HCT116 (cell line): ENCODE measurements at regions not wholly inside any gene's neighbourhood (a gene's known extent, or its start where the extent isn't known, plus 50 kb on each side); places are given as distances from the start of the nearest gene placed in this dataset.

ENCODE experiments used
- ATAC-seq: fragments of 200-7000 bp; cut with Tn5 transposase; 2 replicates; pipeline ENCODE4 v1.9.1; 2020; ENCODE audit warnings: mild to moderate bottlenecking, moderate library complexity
- BruUV-seq: library from RNA; stranded (reverse); fragments of 400-500 nt; replicated peaks from 2 replicates; lab custom pipeline; 2021; lab: Mats Ljungman, UMichigan
- CTCF ChIA-PET: fragments of 300-600 bp; sonication (Branson Sonifier 250); formaldehyde crosslinking; loops from one replicate; lab custom pipeline; 2021; ENCODE audit warnings: antibody characterized with exemption; lab: Charles Lee
- POLR2A ChIA-PET: fragments of 300-600, 350-600 bp; sonication (Branson Sonifier 250); formaldehyde crosslinking; loops from one replicate; lab custom pipeline; 2021; ENCODE audit warnings: antibody characterized with exemption; lab: Charles Lee
- RAD21 ChIA-PET, 2 experiments: fragments of 300-600 bp; sonication (Branson Sonifier 250); formaldehyde crosslinking; loops; one replicate each; lab custom pipeline; 2023; ENCODE audit warnings: low total read pairs in 2 of 2; ENCODE audit not compliant: uncharacterized antibody in 2 of 2, unreplicated experiment in 2 of 2, low non-redundant PET in 1 of 2; lab: Charles Lee
- DNase-seq: peaks from one replicate; pipeline ENCODE4 v3.0.0-alpha.2; 2010; ENCODE audit warnings: low read depth, low spot score
- H2AFZ ChIP-seq: fragments of 200-600 bp; shearing (Covaris generic), sonication (generic); 2 replicates; pipeline ENCODE4 v1.6.1; 2017; ENCODE audit warnings: low read depth, mixed run types, mixed read lengths, antibody characterized with exemption, low read length; ENCODE audit not compliant: poor library complexity, severe bottlenecking
- H3K27ac ChIP-seq: 2 replicates; pipeline ENCODE4 v1.5.1; 2012; ENCODE audit warnings: low read depth, low read length
- H3K27me3 ChIP-seq: fragments of 200-600 bp; sonication (generic); 2 replicates; pipeline ENCODE4 v1.6.1; 2016; ENCODE audit warnings: mixed run types, low read length, mixed read lengths; ENCODE audit not compliant: insufficient read depth
- H3K36me3 ChIP-seq, 2 experiments: fragments of 200-500 bp in 1 of 2; fragments of 200-600 bp in 1 of 2; sonication (Bioruptor generic) in 1 of 2; sonication (generic) in 1 of 2; 2 replicates each; pipeline versions ENCODE4 v1.5.1 to v1.6.1; 2014 to 2016; ENCODE audit warnings: low read length in 2 of 2, inconsistent platforms in 1 of 2, mixed read lengths in 1 of 2, mixed run types in 1 of 2; ENCODE audit not compliant: insufficient read depth in 2 of 2, control insufficient read depth in 1 of 2
- H3K4me1 ChIP-seq, 2 experiments: fragments of 200-600 bp in 1 of 2; sonication (generic) in 1 of 2; 2 replicates each; pipeline versions ENCODE4 v1.5.1 to v1.6.1; 2012 to 2017; ENCODE audit warnings: low read length in 2 of 2, inconsistent platforms in 1 of 2, mild to moderate bottlenecking in 1 of 2, mixed read lengths in 1 of 2, mixed run types in 1 of 2, moderate library complexity in 1 of 2; ENCODE audit not compliant: insufficient read depth in 2 of 2, control insufficient read depth in 1 of 2
- H3K4me2 ChIP-seq: fragments of 200-600 bp; sonication (generic); 2 replicates; pipeline ENCODE4 v1.6.1; 2017; ENCODE audit warnings: mixed run types, low read length, mixed read lengths
- H3K4me3 ChIP-seq, 2 experiments: fragments of 200-600 bp in 1 of 2; sonication (generic) in 1 of 2; replicated peaks in 1 of 2; 2 replicates each; pipeline ENCODE4 v1.5.1; 2011 to 2016; ENCODE audit warnings: low read length in 2 of 2, control low read depth in 1 of 2, low read depth in 1 of 2, mild to moderate bottlenecking in 1 of 2, mixed read lengths in 1 of 2, mixed run types in 1 of 2
- H3K79me2 ChIP-seq: fragments of 200-600 bp; sonication (generic); 2 replicates; pipeline ENCODE4 v1.6.1; 2017; ENCODE audit warnings: mild to moderate bottlenecking, mixed run types, low read length, moderate library complexity, mixed read lengths; ENCODE audit not compliant: insufficient read depth
- H3K9ac ChIP-seq: fragments of 200-600 bp; sonication (generic); 2 replicates; pipeline ENCODE4 v1.6.1; 2016; ENCODE audit warnings: low read length, mixed read lengths
- H3K9me2 ChIP-seq: fragments of 200-600 bp; sonication (generic), shearing (Covaris generic); 2 replicates; pipeline ENCODE4 v1.6.1; 2017; ENCODE audit warnings: mixed run types, mild to moderate bottlenecking, moderate library complexity; ENCODE audit not compliant: insufficient read depth
- H3K9me3 ChIP-seq, 2 experiments: fragments of 200-500 bp in 1 of 2; fragments of 200-600 bp in 1 of 2; sonication (Bioruptor generic) in 1 of 2; sonication (generic) in 1 of 2; 2 replicates each; pipeline ENCODE4 v1.6.1; 2014 to 2017; ENCODE audit warnings: low read length in 2 of 2, mixed read lengths in 2 of 2, inconsistent platforms in 1 of 2, low read depth in 1 of 2, mild to moderate bottlenecking in 1 of 2, mixed run types in 1 of 2, moderate library complexity in 1 of 2; ENCODE audit not compliant: control insufficient read depth in 1 of 2, insufficient read depth in 1 of 2
- H4K20me1 ChIP-seq: fragments of 200-600 bp; sonication (generic), shearing (Covaris generic); 2 replicates; pipeline ENCODE4 v1.6.1; 2017; ENCODE audit warnings: mixed run types, mild to moderate bottlenecking, moderate library complexity; ENCODE audit not compliant: insufficient read depth
- CBX3 ChIP-seq: IDR thresholded peaks from 2 replicates; pipeline ENCODE4 v1.6.1; 2012; ENCODE audit warnings: low read depth
- CEBPB ChIP-seq: IDR thresholded peaks from 2 replicates; pipeline ENCODE4 v1.6.1; 2012; ENCODE audit warnings: low read depth
- EGR1 ChIP-seq: IDR thresholded peaks from 2 replicates; pipeline ENCODE4 v1.6.1; 2012; ENCODE audit warnings: low read depth
- ELF1 ChIP-seq: IDR thresholded peaks from 2 replicates; pipeline ENCODE4 v1.6.1; 2012; ENCODE audit warnings: low read depth, borderline replicate concordance
- POLR2A ChIP-seq: IDR thresholded peaks from 2 replicates; pipeline ENCODE4 v1.7.0; 2011; ENCODE audit warnings: borderline replicate concordance; ENCODE audit not compliant: insufficient read depth, insufficient read length; ENCODE audit errors: extremely low read depth
- POLR2AphosphoS5 ChIP-seq: IDR thresholded peaks from 2 replicates; pipeline ENCODE4 v1.6.1; 2011; ENCODE audit warnings: mild to moderate bottlenecking, low read depth, low read length, moderate library complexity
- SIN3A ChIP-seq: IDR thresholded peaks from 2 replicates; pipeline ENCODE4 v1.6.1; 2012; ENCODE audit warnings: low read depth
- SP1 ChIP-seq: IDR thresholded peaks from 2 replicates; pipeline ENCODE4 v1.6.1; 2012; ENCODE audit warnings: low read depth
- SRF ChIP-seq: IDR thresholded peaks from 2 replicates; pipeline ENCODE4 v1.6.1; 2012; ENCODE audit warnings: low read depth
- TCF7L2 ChIP-seq: IDR thresholded peaks from 2 replicates; pipeline ENCODE4 v1.7.0; 2011; ENCODE audit warnings: borderline replicate concordance, inconsistent platforms; ENCODE audit not compliant: insufficient read depth, insufficient read length; ENCODE audit errors: extremely low read depth
- ZFX ChIP-seq: fragments of 450-650 bp; IDR thresholded peaks from 2 replicates; pipeline ENCODE4 v1.6.1; 2017
- intact Hi-C: fragments of 100-400 bp; cut with micrococcal nuclease; formaldehyde crosslinking; loops from 2 replicates; pipeline ENCODE4 v1.10.0; 2022
- TF ChIP-seq, protein P1 (sequence below), 3 experiments: fragments of 200-600 bp in 1 of 3; sonication (generic) in 1 of 3; IDR thresholded peaks in 2 of 3; conservative IDR thresholded peaks in 1 of 3; 2 replicates each; pipeline ENCODE4 v1.5.1; 2012 to 2017; ENCODE audit warnings: low read depth in 2 of 3, low read length in 2 of 3, antibody characterized with exemption in 1 of 3, borderline replicate concordance in 1 of 3, control low read depth in 1 of 3, mild to moderate bottlenecking in 1 of 3, mixed read lengths in 1 of 3, mixed run types in 1 of 3, moderate library complexity in 1 of 3; ENCODE audit not compliant: insufficient read depth in 1 of 3
- TF ChIP-seq, protein P2 (sequence below): IDR thresholded peaks from 2 replicates; pipeline ENCODE4 v1.6.1; 2012

DNA sequence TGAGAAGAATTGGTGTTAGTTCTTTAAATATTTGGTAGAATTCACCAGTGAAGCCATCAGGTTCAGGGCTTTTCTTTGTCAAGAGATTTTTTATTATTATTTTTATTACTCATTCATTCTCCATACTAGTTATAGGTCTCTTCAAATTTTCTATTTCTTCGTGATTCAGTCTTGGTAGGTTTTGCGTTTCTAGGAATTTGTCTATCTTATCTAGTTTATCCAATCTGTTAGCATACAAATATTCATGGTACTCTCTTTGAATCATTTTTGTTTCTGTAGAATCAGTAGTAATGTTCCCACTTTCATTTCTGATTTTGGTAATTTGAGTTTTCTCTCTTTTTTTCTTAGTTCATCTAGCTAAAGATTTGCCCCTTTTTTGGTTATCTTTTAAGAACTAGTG is 52.3 kb upstream of the PRDM1 start:
- no peaks in the 10 kb centered on the region for H3K27me3 ChIP-seq
- no peak overlapping the region for H3K4me3 ChIP-seq
- no peak overlapping the region for H3K27ac ChIP-seq
- no TSS peak for BruUV-seq
- no peaks in the 10 kb centered on the region for H4K20me1 ChIP-seq
- no peaks in the 10 kb centered on the region for H3K9me3 ChIP-seq
- no peaks in the 10 kb centered on the region for H3K79me2 ChIP-seq
- no peaks in the 10 kb centered on the region for H3K9me2 ChIP-seq
- H3K9ac ChIP-seq: no peak overlapping the region
- ATAC-seq (no peak), DNase-seq (no peak)
- ChIA-PET CTCF (no interaction called here), POLR2A (no interaction called here), RAD21 (no interaction called here)
- H3K4me1 ChIP-seq: no peaks in the 10 kb centered on the region
- TF ChIP-seq POLR2A: no peak
- TF ChIP-seq CEBPB: no peak
- no peak for TF ChIP-seq ZFX
- no peak for TF ChIP-seq TCF7L2
- no peak overlapping the region for H3K4me2 ChIP-seq
- H3K36me3 ChIP-seq: no peaks in the 10 kb centered on the region
- intact Hi-C loops: no loop called here
- H2AFZ ChIP-seq: no peak overlapping the region

DNA sequence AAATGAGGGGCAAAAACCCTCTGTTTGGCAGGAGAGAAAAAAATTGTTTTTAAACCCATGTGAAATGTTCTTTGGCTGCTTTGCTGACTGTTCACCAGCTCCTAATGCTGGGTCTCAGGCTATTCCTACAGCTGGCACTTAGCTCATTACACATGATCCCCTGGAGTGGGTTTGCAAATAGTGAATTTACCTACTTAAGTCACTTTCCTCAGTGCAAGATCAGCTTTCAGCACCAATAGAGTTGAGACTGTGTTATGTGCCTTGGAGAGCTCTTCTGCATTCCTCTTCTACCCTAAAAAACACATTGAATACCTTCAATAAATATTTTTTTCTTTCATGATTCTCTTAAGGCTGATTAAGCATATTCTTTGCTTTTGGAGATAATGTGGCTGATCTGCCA is 58.4 kb upstream of the PRDM1 start:
- no TSS peak for BruUV-seq

More for the DNA sequence above, 58.4 kb upstream of the PRDM1 start:
- no peaks in the 10 kb centered on the region for H3K9me3 ChIP-seq
- no peaks in the 10 kb centered on the region for H3K79me2 ChIP-seq
- TF ChIP-seq ZFX (no peak), EGR1 (no peak), POLR2AphosphoS5 (no peak), ELF1 (no peak), SP1 (no peak), CBX3 (no peak), CEBPB (no peak), SIN3A (no peak), SRF (no peak)
- TF ChIP-seq, protein P1, sequence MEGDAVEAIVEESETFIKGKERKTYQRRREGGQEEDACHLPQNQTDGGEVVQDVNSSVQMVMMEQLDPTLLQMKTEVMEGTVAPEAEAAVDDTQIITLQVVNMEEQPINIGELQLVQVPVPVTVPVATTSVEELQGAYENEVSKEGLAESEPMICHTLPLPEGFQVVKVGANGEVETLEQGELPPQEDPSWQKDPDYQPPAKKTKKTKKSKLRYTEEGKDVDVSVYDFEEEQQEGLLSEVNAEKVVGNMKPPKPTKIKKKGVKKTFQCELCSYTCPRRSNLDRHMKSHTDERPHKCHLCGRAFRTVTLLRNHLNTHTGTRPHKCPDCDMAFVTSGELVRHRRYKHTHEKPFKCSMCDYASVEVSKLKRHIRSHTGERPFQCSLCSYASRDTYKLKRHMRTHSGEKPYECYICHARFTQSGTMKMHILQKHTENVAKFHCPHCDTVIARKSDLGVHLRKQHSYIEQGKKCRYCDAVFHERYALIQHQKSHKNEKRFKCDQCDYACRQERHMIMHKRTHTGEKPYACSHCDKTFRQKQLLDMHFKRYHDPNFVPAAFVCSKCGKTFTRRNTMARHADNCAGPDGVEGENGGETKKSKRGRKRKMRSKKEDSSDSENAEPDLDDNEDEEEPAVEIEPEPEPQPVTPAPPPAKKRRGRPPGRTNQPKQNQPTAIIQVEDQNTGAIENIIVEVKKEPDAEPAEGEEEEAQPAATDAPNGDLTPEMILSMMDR (IDR thresholded peaks at IDR 0.05 in 2 of 3, conservative IDR thresholded peaks at IDR 0.05 in 1 of 3; ENCODE audit: borderline replicate concordance in 1 of 3, insufficient read depth in 1 of 3, low read depth in 2 of 3, low read length in 2 of 3): no peak
- TF ChIP-seq, protein P2, sequence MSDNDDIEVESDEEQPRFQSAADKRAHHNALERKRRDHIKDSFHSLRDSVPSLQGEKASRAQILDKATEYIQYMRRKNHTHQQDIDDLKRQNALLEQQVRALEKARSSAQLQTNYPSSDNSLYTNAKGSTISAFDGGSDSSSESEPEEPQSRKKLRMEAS: no peak
- no peaks in the 10 kb centered on the region for H3K27me3 ChIP-seq
- no peaks in the 10 kb centered on the region for H3K9me2 ChIP-seq
- H3K4me2 ChIP-seq: no peak overlapping the region
- RAD21 ChIA-PET: no interaction called here
- H3K9ac ChIP-seq: no peak overlapping the region
- no peaks in the 10 kb centered on the region for H3K4me1 ChIP-seq
- no peak overlapping the region for H3K4me3 ChIP-seq
- no peak for ATAC-seq
- H2AFZ ChIP-seq: no peak overlapping the region
- no peak for DNase-seq
- POLR2A ChIA-PET: no interaction called here
- no peaks in the 10 kb centered on the region for H4K20me1 ChIP-seq
- CTCF ChIA-PET: no interaction called here
- no peak overlapping the region for H3K27ac ChIP-seq
- intact Hi-C loops: no loop called here
- no peaks in the 10 kb centered on the region for H3K36me3 ChIP-seq
